HG02610 (cell line): ENCODE measurements at regions not wholly inside any gene's neighbourhood (a gene's known extent, or its start where the extent isn't known, plus 50 kb on each side); places are given as distances from the start of the nearest gene placed in this dataset.
"Not testable (repeated sequence)": the region's sequence is repeated elsewhere in the genome, so short reads cannot be mapped to it uniquely, and the experiment has no call there.

Experiments
- ATAC-seq: cut with Tn5 transposase; IDR thresholded peaks from one replicate; pipeline ENCODE4 v1.9.1; 2021; ENCODE audit warnings: mild to moderate bottlenecking, moderate library complexity; ENCODE audit not compliant: unreplicated experiment

- ATAC-seq: not testable (repeated sequence)
Observed at GRCh38 chr10:35263827-35264226, 72.5 kb upstream of the CCNY start.

GRCh38 chr10:35264636-35265035 is 71.7 kb upstream of the CCNY start:
- ATAC-seq: not testable (repeated sequence)

- no peak for ATAC-seq
Observed at GRCh38 chr10:35265435-35265834, 70.9 kb upstream of the CCNY start.

- ATAC-seq: no peak
Observed at GRCh38 chr10:35268323-35268722, 68.0 kb upstream of the CCNY start.

GRCh38 chr10:35268791-35269257 is 67.5 kb upstream of the CCNY start:
- no peak for ATAC-seq

GRCh38 chr10:35270100-35270499 is 66.2 kb upstream of the CCNY start:
- ATAC-seq: no peak

GRCh38 chr10:35271086-35271858 is 65.0 kb upstream of the CCNY start:
- peak; percentile 54 for ATAC-seq

GRCh38 chr10:35271859-35272165 is 64.5 kb upstream of the CCNY start:
- ATAC-seq: not testable (repeated sequence)

- not testable (repeated sequence) for ATAC-seq
Observed at GRCh38 chr10:35272401-35272800, 63.9 kb upstream of the CCNY start.

- ATAC-seq: not testable (repeated sequence)
Observed at GRCh38 chr10:35273994-35274393, 62.3 kb upstream of the CCNY start.

- ATAC-seq: no peak
Observed at GRCh38 chr10:35274498-35275060, 61.7 kb upstream of the CCNY start.

- ATAC-seq: no peak
Observed at GRCh38 chr10:35276889-35277288, 59.4 kb upstream of the CCNY start.

GRCh38 chr10:35280246-35280645 is 56.1 kb upstream of the CCNY start:
- ATAC-seq: not testable (repeated sequence)
